DMS153 (cell line): ENCODE measurements at regions not wholly inside any gene's neighbourhood (a gene's known extent, or its start where the extent isn't known, plus 50 kb on each side); places are given as distances from the start of the nearest gene placed in this dataset.
"Not testable (repeated sequence)": the region's sequence is repeated elsewhere in the genome, so short reads cannot be mapped to it uniquely, and the experiment has no call there.

Experiments used
- DNase-seq: peaks from one replicate; lab custom pipeline; 2025; lab: John Stamatoyannopoulos, UW

GRCh38 chr22:23437779-23438178 is 142.3 kb downstream of the IGLL1 start:
- DNase-seq = no peak

GRCh38 chr22:23437107-23437395 is 143.0 kb downstream of the IGLL1 start:
- DNase-seq = not testable (repeated sequence)

GRCh38 chr22:23436354-23437106 is 143.6 kb downstream of the IGLL1 start:
- DNase-seq = not testable (repeated sequence)

- not testable (repeated sequence) for DNase-seq
Measured at GRCh38 chr22:23435186-23435585, 144.9 kb downstream of the IGLL1 start.

- DNase-seq = not testable (repeated sequence)
Measured at GRCh38 chr22:23434198-23434830, 145.8 kb downstream of the IGLL1 start.

GRCh38 chr22:23433127-23434005 is 146.7 kb downstream of the IGLL1 start:
- peak; percentile 48 for DNase-seq

- not testable (repeated sequence) for DNase-seq
Measured at GRCh38 chr22:23432719-23433118, 147.4 kb downstream of the IGLL1 start.

GRCh38 chr22:23431337-23432072 is 148.6 kb downstream of the IGLL1 start:
- no peak for DNase-seq

GRCh38 chr22:23424551-23425068 is 155.5 kb downstream of the IGLL1 start:
- DNase-seq = not testable (repeated sequence)

- DNase-seq = no peak
Measured at GRCh38 chr22:23424031-23424430, 156.1 kb downstream of the IGLL1 start.

GRCh38 chr22:23422281-23422680 is 157.8 kb downstream of the IGLL1 start:
- not testable (repeated sequence) for DNase-seq

- not testable (repeated sequence) for DNase-seq
Measured at GRCh38 chr22:23421300-23421699, 158.8 kb downstream of the IGLL1 start.

GRCh38 chr22:23419931-23420330 is 160.2 kb downstream of the IGLL1 start:
- no peak for DNase-seq

GRCh38 chr22:23419171-23419570 is 160.9 kb downstream of the IGLL1 start:
- no peak for DNase-seq

- DNase-seq = no peak
Measured at GRCh38 chr22:23418159-23418788, 161.8 kb downstream of the IGLL1 start.

GRCh38 chr22:23417327-23417726 is 162.8 kb downstream of the IGLL1 start:
- not testable (repeated sequence) for DNase-seq

GRCh38 chr22:23416169-23416690 is 163.9 kb downstream of the IGLL1 start:
- not testable (repeated sequence) for DNase-seq

- no peak for DNase-seq
Measured at GRCh38 chr22:23415490-23415851, 164.6 kb downstream of the IGLL1 start.

GRCh38 chr22:23414727-23415489 is 165.2 kb downstream of the IGLL1 start:
- DNase-seq = no peak

GRCh38 chr22:23411739-23412138 is 168.4 kb downstream of the IGLL1 start:
- no peak for DNase-seq
